SIG-M5 (cell line): ENCODE measurements at regions not wholly inside any gene's neighbourhood (a gene's known extent, or its start where the extent isn't known, plus 50 kb on each side); places are given as distances from the start of the nearest gene placed in this dataset.
"Not testable (repeated sequence)": the region's sequence is repeated elsewhere in the genome, so short reads cannot be mapped to it uniquely, and the experiment has no call there.

Experiments
- DNase-seq: peaks from one replicate; lab custom pipeline; 2025; lab: John Stamatoyannopoulos, UW

DNA sequence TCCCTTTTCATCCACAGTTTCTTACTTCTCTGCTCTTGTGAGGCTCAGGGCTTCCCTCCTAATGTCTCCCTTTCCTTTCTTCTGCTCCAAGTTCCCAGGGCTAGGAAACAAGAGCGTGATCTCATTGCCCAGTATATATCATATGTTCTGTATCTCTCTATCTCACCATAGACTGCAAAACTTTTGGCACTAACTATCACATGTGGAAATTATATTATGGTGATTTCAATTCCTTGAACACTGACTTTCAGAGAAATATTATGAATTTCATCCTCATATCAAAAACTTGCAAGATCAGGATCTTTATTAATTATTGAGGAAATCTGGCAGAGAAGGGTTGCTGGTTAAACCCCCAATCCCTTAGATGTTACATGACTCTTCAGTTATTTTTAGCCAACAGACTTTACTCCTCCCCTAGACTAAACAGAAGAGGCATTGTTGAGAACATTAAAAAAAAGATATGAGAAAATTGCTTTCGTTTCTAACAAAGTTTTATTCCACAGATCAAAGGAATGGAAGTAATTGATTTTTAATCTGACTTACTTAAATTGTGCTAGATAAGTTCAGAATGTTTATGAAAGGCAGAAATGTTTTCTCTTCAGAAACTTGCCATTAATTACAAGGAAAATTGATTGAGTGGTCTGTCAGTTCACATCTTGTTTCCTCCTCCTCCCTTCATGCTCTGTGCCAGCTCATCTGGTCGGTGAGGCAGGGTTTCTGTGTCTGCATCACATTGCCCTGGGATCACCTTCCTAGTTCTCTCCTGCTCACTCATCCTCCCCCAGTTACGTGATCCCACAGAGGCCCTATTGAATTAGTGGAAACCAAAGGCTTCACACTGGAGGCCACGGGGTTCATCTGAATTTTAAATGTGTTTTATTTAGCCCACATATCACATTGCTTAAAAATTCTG is 378.5 kb downstream of the LMO7 start:
- DNase-seq = no peak

DNA sequence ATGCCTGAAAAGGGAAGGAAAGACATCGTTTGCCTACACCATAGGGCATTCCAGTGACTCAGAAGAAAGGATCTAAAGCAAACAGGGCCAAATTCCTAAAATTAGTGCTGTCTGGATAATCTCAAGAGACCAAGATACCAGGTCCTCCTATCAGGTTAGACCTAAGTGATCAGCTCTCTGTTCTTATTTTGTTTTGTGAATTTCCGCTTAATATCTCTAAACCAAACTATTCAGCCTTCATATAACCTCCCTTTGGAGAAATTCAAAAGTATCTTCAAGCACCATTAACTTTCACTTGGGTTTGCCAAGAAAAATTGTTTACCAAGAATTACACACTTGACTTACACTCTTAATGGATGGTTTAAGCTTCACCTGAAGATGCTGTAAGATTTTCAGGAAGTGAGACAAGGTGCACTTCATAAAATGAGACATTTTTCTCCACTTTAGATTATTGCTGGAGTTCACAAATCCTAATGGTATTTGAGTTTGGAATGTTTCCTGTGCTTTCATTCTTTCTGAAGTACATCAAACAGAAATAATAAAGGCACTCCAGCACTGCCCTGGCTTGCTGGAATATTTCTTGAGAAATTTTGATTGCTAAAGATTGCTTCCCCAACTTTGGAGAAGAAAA is 376.1 kb downstream of the LMO7 start:
- no peak for DNase-seq

DNA sequence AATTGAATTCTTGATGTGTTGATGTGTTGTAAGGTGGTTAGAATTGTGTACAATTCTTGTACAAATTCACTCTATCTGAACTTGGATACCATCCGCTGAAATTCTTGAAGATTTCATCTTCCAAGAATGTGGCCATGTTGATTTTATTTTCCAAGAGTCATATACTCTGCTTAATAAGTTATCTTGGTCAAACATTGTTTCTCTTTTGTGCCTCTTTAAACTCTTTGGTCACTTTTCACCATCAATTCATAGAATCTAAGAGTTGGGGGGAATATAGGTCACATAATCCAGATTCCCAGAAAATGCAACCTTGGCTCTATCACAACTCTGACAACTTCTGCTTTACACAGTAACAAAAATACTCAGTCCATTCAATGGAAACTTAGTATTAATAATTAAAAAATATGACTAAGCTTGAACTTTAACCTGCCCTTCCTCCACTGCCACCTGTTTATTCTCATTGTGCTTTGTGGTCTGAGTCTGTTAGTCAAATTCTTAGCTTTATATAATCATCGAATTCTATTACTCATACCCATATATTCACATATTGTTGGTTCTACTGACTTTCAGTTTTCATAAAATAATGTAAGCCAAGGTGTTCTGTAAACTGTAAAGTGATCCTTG is 373.2 kb downstream of the LMO7 start:
- no peak for DNase-seq

DNA sequence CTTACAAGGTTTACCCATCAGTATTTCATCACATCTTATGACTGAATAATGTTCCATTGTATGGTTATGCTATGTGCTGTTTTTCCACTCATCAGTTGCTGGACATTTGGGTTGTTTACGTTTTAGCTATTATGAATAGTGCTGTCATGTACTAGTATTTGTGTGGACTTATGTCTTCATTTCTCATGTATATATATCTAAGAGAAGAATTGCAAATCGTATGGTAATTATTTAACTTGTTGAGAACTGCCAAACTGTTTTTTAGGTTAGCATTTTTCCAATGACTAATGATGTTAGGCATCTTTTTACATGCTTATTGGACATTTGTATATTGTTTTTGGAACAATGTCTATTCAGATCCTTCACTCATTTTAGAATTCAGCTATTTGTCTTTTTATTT is 368.3 kb downstream of the LMO7 start:
- DNase-seq = no peak

DNA sequence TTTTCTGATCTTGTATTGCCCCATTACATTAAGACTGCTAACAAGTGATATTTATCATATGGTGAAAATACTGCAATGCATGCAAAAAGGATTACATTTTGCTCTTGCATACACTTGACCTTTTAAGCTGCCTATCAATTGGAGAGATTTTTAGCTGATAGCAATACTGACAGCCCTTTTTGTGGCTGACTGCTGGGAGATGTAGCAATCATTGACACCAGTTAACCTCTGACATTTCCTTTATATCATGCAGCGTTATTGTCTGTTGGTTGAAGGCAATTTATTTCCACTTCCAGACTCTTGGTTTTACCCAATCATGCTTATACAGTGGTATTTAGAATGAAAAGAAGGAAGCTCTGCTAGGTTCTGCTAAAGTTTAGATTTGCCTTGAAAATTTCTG is 364.0 kb downstream of the LMO7 start:
- DNase-seq = no peak

DNA sequence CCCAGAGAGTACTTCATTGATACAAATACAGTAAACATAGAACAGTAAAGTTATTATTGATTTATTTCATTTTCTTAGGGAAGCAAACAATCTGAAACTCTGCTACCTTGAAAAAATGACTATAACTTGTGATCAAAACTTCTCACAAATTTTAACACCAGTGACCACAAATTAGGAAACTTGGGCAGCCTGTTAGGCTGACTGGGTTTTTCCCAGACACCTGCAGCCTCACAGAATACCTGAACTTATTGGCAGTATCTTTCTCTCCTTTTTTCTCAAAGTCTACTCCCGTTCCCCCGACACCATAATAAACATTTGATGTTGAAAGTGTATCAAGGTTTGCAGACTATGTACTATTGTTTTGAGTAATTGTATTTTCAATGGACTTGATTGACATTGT is 360.5 kb downstream of the LMO7 start:
- no peak for DNase-seq

DNA sequence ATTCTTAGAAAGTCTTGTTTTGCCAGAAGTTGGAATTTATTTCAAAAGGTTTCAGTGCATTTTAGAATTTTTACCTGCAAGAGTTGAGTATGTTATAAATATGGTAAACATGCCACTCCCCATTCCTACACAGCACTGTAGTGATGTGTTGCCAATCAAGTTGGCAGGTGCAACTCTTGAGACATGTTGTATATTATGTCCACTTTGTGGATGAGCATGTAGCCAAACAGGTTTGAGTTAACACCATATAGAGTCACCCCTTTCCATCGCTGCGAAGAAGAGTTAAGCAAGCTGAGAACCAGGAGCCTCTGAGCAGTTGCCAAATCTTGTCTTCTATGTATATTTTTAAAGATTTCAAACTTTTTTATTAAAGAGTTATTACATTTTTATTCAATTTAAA is 359.8 kb downstream of the LMO7 start:
- DNase-seq = no peak

DNA sequence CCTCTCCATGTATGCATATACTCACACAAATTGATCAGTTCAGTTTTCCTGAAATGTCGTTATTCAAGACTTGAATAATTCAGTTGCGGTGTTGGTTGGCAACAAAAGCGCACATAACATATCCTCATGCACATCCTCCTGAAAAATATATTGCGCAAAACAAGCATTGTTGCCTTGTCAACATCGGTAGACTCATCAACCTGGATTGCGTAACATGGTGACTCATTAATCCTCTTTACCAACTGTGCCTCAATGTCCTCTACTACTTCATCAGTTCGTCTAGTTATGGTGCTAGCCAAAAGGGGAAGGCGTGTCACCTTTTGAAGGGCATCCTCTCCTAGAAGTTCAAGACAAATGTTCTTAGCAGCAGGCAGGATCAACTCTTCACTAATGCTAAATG is 357.7 kb downstream of the LMO7 start:
- DNase-seq = no peak

DNA sequence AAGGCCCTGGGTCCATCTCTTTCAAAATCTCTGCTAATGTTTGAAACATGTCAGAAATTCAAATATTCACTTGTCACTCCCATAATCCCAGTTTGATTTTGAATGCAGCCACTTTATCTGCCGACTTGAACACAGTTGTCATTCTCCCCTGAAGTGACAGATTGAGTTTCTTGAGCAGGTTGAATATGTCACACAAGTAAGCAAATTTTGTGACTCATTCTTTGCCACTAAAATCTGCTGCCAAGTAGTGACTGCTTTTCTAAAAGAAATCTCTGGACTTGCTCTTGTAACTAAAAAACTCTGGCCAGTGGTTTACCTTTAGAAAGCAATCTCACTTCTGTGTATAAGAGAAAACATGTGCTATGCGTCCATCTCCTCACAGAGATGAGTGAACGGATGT is 357.1 kb downstream of the LMO7 start:
- no peak for DNase-seq

DNA sequence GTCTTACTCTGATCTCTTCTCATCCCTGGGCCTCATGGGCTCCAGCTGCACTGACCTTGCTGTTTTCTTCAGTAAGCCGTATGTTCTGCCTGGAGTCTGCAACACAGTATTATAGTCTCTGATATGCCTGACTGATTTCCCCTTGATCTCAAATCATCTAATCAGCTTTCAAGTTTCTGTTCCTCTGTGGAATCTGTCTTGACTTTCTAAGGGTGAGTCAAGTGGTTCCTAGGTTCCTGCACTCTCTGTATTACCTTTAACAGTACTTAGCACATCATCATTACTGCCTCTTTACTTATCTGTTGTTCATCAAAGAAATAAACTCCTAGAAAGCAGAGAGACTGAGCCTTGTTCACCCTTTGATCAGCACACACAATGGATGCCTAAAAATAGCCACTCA is 350.7 kb downstream of the LMO7 start:
- DNase-seq = no peak

DNA sequence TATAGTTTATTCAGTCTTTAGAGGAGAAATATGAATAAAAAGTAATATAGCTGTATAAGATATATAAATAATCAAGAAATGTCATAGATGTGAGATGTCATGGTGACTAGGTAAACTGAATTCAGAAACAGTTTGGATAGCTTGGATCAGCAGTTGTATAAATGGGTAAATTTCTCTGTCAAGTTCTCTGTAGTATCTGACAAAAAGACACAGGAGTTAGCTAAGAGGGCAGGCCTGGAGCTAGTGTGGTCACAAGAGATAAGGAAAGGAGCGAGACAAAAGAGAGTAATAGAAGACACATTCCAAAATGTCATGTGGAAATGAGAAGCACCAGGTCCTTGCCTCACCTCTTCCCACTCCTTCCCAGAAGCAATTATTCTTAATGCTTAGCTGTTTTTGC is 349.0 kb downstream of the LMO7 start:
- no peak for DNase-seq

DNA sequence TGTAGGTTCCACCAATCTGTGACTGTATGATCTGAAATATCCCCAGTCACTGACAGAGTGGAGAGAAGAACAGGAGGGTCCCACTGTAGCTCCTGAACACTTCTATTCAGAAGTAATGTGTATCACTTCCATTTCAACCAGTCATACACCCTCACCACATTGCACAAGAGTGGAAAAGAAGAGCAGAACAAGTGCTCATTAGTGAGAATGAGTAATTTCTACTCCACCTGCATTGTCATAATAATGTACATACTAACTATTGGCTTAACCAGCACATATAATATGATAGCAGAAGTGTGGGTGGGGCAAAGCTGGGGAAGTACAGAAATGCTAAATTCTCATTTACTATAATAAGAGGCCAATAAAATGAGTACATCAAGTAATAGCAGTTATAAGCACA is 342.7 kb downstream of the LMO7 start:
- DNase-seq = no peak

DNA sequence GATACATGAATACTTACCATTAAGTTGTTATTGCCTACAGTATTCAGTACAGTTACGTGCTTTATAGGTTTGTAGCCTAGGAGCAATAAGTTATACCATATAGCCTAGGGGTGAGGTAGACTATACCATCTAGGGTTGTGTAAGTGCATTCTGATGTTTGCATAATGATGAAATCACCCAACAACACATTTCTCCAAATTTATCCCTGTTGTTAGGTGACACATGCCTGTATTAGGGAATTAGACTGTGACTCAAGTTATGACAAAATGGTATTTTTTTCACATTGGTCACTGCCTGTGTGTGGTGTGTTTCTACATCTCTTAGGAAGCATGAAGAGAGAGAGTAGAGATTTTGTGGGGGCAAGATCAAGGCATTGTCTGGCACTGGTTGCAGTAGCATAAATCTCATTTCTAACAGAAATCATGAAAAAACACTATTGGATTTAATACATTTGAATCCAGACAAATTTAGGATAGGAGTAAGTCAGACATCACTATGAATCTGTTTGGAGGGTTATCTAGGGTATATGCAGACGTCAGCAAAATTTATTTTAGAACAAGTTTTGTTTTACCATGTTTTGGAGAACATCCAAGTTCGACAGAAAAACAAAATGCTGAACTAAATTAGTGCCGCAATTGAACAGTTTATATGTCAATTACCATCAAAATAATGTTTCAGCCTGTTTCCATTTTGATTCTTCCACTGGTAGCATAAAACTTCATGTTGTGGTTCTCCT is 332.1 kb downstream of the LMO7 start:
- DNase-seq = no peak

DNA sequence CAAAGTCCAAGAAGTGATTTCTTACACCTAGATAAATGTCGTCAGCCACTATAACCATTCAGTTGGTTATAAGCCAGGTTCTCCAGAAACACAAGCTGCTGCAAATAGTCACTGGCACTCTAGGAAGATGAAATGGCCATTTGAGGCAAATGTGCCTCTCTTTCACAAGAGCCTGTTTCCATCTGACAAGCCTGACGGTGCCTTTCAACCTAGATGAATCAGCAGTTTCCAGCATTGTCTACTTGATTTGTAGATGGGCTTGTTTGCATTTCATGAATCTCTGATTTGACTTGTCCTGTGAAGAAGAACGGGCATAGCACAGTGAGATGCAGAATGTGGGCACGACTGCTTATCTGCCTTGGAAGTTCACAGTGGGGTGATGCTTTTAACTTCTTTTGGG is 327.2 kb downstream of the LMO7 start:
- DNase-seq = no peak

DNA sequence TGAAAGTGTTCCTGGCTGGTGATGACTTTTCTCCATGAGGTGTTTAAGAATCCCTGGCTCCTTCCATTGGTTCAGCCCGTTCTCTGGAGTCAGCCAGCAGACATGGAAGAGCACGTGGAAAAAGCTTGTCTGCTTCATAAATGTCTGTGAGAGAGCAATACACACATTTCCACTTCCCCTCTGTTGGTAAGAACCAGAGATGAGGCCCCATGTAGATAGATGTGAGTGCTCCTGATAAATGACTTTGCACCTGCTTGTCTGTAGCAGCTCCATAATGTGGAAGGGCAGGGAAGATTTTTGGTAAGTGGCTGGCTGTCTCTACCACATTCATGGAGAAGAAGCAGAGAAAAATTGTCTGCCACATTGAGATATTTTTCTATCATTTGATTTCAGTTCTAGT is 325.8 kb downstream of the LMO7 start:
- no peak for DNase-seq

DNA sequence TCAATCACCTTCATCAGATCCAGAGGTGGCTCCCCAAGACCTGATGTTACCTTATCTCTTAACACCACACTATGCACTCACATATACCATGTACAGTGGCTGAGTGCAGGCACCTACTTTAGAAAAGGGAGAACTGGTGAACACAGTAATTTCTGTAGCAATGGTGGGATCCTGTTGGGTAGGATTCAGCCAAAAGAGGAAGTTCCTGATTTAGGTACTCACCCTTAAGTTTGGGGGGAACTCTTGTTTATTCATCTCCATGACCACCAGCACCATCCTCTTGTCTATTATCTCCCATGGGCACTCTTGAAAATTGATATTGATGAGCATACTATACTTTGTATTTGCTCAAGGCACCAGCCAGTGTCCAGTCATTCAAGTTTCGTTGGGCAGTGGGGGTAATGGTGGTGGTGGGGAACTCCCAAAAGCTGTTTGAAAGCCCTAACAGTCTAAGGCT is 324.4 kb downstream of the LMO7 start:
- no peak for DNase-seq

DNA sequence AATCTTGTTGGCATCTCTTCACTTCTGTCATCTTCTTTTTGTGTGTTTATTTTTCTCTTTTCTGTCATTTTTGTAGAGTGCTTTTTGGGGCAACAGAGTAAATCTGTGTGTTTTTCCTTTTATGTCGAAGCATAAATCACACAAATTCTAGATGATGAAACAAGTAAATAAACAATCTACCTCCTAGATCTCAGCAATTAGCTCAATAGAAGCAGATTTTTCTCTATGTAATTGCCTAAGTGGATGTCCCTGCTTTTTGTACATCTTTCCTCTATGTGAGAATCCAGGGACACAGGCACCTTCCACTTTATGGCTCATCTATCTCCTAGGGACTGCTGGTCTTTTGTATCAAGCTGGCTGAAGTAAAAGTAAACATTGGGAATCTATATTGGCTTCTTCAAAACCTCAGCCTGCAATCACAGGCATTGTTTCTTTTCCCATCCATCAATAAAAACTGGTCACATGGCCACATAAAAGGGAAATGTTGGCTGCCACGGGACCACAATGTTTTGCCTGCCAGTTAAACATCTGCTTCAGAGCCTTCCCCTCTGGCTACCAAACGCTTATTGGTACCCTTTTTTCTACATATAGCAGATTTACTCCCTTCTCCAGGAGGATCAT is 323.8 kb downstream of the LMO7 start:
- DNase-seq = no peak

DNA sequence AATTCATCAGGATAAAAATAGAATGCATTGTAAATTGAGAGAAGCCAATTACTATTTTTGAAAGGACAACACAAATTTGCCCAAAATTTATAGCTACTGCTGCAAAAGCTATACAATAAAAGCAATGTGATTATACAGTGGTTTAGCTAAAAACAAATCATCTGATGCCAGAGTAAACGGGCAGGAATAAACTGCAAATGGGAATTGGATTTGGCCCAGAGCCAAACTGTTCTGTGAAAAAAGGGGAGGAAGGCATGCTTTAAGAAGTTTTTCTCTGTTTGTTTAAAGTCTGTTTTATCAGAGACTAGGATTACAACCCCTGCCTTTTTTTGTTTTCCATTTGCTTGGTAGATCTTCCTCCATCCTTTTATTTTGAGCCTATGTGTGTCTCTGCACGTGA is 317.5 kb downstream of the LMO7 start:
- not testable (repeated sequence) for DNase-seq

DNA sequence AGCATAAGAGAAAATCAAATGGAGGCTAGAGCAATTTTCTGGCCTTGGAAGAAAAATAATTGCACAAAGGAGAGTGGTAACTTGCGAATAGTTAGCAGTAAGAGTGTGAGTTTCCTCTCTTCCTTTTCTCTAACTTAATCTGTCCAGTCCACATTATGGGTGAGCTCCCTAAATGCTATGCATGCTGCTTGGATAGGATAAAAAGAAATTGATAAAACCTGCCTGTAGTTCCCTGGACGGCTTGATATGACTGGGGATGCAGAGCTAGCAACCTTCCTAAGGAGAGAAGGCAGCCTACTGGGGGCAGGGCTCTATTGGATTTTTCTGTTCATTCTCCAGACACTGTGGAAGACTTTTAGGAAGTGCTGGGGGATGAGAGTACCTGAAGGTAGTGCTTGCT is 311.3 kb downstream of the LMO7 start:
- no peak for DNase-seq

DNA sequence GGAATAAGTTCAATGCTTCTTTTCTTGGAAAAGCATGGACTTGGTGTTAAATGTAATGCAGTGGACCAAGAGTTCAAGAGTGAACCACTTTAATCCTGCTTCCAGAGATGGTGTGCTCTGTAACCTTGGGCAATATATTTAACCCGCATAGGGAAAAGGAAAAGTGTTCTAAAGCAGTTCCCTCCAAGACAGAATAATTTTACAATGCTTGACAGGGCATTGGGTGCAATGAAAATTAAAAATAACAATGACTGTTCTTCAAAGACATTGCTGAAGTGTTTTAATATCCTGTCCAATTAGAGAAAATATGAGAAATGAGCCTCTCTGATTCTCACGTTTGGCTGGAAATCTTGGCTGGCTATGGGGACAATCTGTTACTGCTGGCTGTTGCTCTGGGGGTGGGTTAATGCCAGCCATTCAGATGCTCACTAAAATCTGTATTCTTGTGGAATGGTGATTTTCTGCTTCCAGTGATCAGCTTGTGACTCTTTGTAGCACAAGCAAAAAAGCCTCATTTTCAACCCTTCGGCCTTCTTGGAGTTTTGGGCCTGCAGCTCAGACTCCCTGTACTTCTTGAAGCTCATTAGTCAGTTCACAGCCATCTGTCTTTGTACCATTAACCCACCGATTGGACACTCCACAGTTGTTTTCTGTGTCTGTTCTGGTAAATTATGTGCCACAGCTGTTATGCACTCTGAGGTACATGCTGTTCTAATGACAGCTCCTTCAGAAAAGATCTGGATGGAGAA is 310.6 kb downstream of the LMO7 start:
- no peak for DNase-seq

DNA sequence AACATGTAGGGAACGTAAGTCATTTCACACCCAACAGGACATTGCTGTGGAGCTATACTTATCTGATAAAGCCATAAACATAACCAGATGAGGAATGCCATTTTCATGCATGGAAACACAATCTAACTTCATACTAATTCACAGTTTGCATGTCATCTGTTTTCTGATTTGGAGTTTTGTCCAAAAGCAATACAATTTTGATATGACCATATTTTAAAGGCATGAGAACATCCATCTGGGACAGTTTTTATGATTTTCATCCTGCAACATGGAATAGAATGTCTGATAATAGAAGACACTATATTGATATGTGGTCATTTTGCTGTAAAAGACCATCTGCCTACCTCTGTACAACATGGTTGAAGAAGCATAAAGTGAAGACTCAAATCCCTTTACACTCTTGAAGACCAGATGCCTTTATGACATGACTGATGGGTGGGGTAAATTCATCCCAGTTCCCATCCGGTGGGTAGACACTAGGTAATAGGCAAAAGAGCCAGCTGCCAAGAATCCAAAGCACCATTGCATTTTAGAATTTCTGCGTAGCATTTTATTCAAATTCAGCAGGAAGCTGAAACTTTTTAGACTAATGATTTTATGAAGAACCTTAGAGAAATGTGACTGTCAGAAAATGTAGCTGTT is 309.8 kb downstream of the LMO7 start:
- DNase-seq = no peak
